ENCODE measurements at regions not wholly inside any gene's neighbourhood (a gene's known extent, or its start where the extent isn't known, plus 50 kb on each side); places are given as distances from the start of the nearest gene placed in this dataset.
"Not testable (repeated sequence)": the region's sequence is repeated elsewhere in the genome, so short reads cannot be mapped to it uniquely, and the experiment has no call there.

- H3K27me3 Mint-ChIP-seq (ENCODE audit: insufficient read depth): no peaks in the 10 kb centered on the region
- no peaks in the 10 kb centered on the region for H3K36me3 Mint-ChIP-seq (ENCODE audit: low read depth)
- H3K9me3 Mint-ChIP-seq: no peaks in the 10 kb centered on the region
- H3K4me1 Mint-ChIP-seq (ENCODE audit: low read depth): peaks cover 29% of the 10 kb centered on the region
- peak overlapping the region; percentile 39; the same call in 1 of the 2 replicates for H3K27ac Mint-ChIP-seq
- no peak overlapping the region for H3K4me3 Mint-ChIP-seq
- no peak for TF ChIP-seq CTCF (IDR thresholded peaks at IDR 0.05)
- no peak for DNase-seq
Measured at GRCh38 chr6:112912416-112913101, 565.4 kb downstream of the RFPL4B start.

GRCh38 chr6:112919744-112920143 lies 572.6 kb downstream of the RFPL4B start:
- H3K4me3 Mint-ChIP-seq; H3K27me3 Mint-ChIP-seq (ENCODE audit: insufficient read depth); H3K4me1 Mint-ChIP-seq (ENCODE audit: low read depth); DNase-seq; H3K27ac Mint-ChIP-seq: not testable (repeated sequence)
- peaks cover 14% of the 10 kb centered on the region for H3K9me3 Mint-ChIP-seq
- H3K36me3 Mint-ChIP-seq (ENCODE audit: low read depth): peaks cover 14% of the 10 kb centered on the region

- TF ChIP-seq CTCF (IDR thresholded peaks at IDR 0.05): no peak
- H3K36me3 Mint-ChIP-seq (ENCODE audit: low read depth): peaks cover 14% of the 10 kb centered on the region
- no peak overlapping the region for H3K27ac Mint-ChIP-seq
- H3K4me1 Mint-ChIP-seq (ENCODE audit: low read depth): no peaks in the 10 kb centered on the region
- no peak for DNase-seq
- no peak overlapping the region for H3K4me3 Mint-ChIP-seq
- H3K27me3 Mint-ChIP-seq (ENCODE audit: insufficient read depth): no peaks in the 10 kb centered on the region
- peaks cover 14% of the 10 kb centered on the region for H3K9me3 Mint-ChIP-seq
Measured at GRCh38 chr6:112920994-112921393, 573.9 kb downstream of the RFPL4B start.

GRCh38 chr6:112923940-112924587 lies 576.9 kb downstream of the RFPL4B start:
- DNase-seq: no peak
- H3K4me3 Mint-ChIP-seq: no peak overlapping the region
- H3K9me3 Mint-ChIP-seq: peaks cover 14% of the 10 kb centered on the region
- no peak overlapping the region for H3K27ac Mint-ChIP-seq
- H3K36me3 Mint-ChIP-seq (ENCODE audit: low read depth): peaks cover 14% of the 10 kb centered on the region
- no peak for TF ChIP-seq CTCF (IDR thresholded peaks at IDR 0.05)
- H3K27me3 Mint-ChIP-seq (ENCODE audit: insufficient read depth): no peaks in the 10 kb centered on the region
- H3K4me1 Mint-ChIP-seq (ENCODE audit: low read depth): peaks cover 15% of the 10 kb centered on the region

GRCh38 chr6:112925702-112926101 lies 578.6 kb downstream of the RFPL4B start:
- TF ChIP-seq CTCF (IDR thresholded peaks at IDR 0.05): no peak
- peaks cover 27% of the 10 kb centered on the region for H3K4me1 Mint-ChIP-seq (ENCODE audit: low read depth)
- no peak for DNase-seq
- H3K9me3 Mint-ChIP-seq: peaks cover 14% of the 10 kb centered on the region
- peaks cover 14% of the 10 kb centered on the region for H3K36me3 Mint-ChIP-seq (ENCODE audit: low read depth)
- no peak overlapping the region for H3K27ac Mint-ChIP-seq
- no peaks in the 10 kb centered on the region for H3K27me3 Mint-ChIP-seq (ENCODE audit: insufficient read depth)
- H3K4me3 Mint-ChIP-seq: no peak overlapping the region

- Mint-ChIP-seq H3K4me1 (ENCODE audit: low read depth) (peaks cover 41% of the 10 kb centered on the region), H3K4me3 (no peak overlapping the region), H3K27ac (no peak overlapping the region), H3K9me3 (peaks cover 5% of the 10 kb centered on the region; the same call in 1 of the 2 replicates), H3K36me3 (ENCODE audit: low read depth) (peaks cover 4% of the 10 kb centered on the region), H3K27me3 (ENCODE audit: insufficient read depth) (no peaks in the 10 kb centered on the region)
- peak; percentile 19 for DNase-seq
- no peak for TF ChIP-seq CTCF (IDR thresholded peaks at IDR 0.05)
Measured at GRCh38 chr6:112927641-112928320, 580.7 kb downstream of the RFPL4B start.

Data from HFFc6 (cell line).